ENCODE measurements at regions not wholly inside any gene's neighbourhood (a gene's known extent, or its start where the extent isn't known, plus 50 kb on each side); places are given as distances from the start of the nearest gene placed in this dataset.

DNA sequence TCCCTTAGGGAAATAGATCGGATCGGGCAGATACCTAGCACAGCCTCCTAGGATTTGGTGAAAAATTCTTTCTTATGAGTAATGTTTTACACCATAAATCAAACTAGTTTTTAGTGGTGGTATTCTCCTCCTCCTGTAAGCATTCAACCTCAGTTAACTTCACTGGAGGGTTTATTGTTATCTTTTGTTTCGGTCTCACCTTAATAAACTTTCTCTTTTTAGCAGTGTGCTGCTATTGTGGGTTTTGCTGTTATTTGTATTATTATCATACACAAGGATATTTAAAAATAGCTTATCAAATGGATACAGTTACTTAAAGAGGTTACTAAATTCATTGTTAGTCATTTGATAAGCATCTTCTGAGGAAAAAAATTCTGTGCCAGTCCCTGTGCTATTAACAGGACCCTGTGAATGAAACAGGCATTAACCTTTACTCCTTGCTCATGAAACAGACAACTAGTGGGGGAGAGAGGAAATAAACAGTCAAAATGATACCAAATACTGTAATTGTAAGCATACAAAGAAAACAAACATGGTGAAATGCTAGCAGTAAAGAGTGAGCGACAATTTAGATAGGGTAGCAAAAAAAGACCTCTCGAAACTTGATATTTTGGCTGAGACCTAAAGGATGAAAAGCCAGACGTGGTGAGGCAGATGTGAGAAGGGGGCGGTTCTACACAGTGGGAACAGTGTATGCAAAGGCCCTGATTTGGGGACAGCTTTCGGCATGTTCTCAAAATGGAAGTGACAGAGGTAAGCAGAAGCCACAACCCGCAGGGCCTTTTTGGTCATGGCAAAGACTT is 178.7 kb upstream of the SOX5 start:
- no peaks in the 10 kb centered on the region for H3K9me3 ChIP-seq
- DNase-seq: no peak
- no peak overlapping the region for H3K27ac ChIP-seq
- H3K36me3 ChIP-seq: no peaks in the 10 kb centered on the region
- TF ChIP-seq CTCF (IDR thresholded peaks at IDR 0.05): no peak
- intact Hi-C loops (cut with DNase I; ENCODE audit: low total_unique reads): no loop called here
- no peak overlapping the region for H3K4me3 ChIP-seq
- H3K4me1 ChIP-seq: no peaks in the 10 kb centered on the region
- no peaks in the 10 kb centered on the region for H3K27me3 ChIP-seq

DNA sequence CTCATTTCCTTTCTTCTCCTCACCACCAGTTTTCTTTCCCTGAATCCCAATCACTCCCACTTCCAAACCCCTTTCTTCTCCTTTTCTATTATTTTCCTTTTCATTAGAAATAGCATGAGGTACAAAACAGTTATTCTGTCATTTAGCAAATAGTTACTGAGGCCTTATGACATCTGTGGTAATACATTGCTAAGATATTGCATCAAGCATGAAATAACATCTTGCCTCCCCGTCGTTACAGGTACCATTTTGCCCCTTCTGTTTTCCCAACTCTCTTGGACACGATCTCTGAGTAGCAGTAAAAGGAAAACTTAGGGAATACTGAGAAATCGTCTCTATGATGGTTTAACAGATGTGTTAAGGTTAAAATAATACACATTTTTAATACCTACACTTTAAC is 175.8 kb upstream of the SOX5 start:
- DNase-seq: no peak
- intact Hi-C loops (cut with DNase I; ENCODE audit: low total_unique reads): no loop called here
- no peak for TF ChIP-seq CTCF (IDR thresholded peaks at IDR 0.05)

DNA sequence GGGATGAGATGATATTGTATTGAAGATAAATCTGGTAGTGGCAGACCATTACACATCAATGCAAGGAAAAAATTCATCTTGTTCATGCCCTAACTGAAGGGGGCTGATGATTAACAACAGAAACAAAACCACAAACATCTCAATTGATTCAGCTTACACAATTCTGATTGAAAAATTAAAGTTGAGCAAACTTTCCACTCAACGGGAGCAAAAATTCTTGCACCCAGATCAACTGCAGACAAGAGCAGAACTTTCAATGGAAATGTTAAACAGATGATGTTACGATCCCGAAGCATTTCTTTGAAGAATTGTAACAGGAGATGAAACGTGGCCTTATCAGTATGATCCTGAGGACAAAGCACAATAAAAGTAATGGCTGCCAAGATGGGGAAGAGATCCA is 172.4 kb upstream of the SOX5 start:
- TF ChIP-seq CTCF (IDR thresholded peaks at IDR 0.05): no peak
- Histone ChIP-seq H3K4me1 (peaks cover 0 to 19% (median 6%) of the 10 kb centered on the region in 4 donors), H3K27me3 (no peaks in the 10 kb centered on the region), H3K36me3 (no peaks in the 10 kb centered on the region), H3K4me3 (no peak overlapping the region), H3K27ac (no peak overlapping the region), H3K9me3 (no peaks in the 10 kb centered on the region)
- no peak for DNase-seq
- intact Hi-C loops (cut with DNase I; ENCODE audit: low total_unique reads): no loop called here

More for the DNA sequence above, 175.8 kb upstream of the SOX5 start:
- H3K36me3 ChIP-seq: no peaks in the 10 kb centered on the region
- no peaks in the 10 kb centered on the region for H3K27me3 ChIP-seq
- H3K4me3 ChIP-seq: no peak overlapping the region
- H3K27ac ChIP-seq: no peak overlapping the region
- no peaks in the 10 kb centered on the region for H3K9me3 ChIP-seq
- H3K4me1 ChIP-seq: no peaks in the 10 kb centered on the region

DNA sequence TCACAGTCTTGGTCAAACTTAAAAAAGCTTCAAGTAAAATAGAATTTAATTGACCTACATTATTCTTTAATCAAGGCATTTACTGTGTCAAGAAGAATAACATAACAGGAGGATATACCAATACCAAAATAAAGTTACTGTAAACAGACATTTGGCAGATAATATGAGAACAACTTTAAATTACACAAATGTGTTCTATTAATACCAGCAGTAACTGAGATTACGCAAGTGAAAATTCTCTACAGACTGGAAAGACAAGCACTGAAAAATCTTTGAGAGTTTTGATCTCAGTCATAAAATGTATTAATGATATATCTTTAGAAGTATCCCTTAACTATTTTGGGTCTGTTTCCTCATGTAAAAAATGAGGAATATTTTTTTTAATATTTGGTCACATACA is 169.2 kb upstream of the SOX5 start:
- Histone ChIP-seq H3K27me3 (no peaks in the 10 kb centered on the region), H3K9me3 (no peaks in the 10 kb centered on the region), H3K36me3 (no peaks in the 10 kb centered on the region), H3K4me3 (no peak overlapping the region), H3K27ac (no peak overlapping the region), H3K4me1 (peaks cover 0 to 23% (median 6%) of the 10 kb centered on the region in 4 donors)
- TF ChIP-seq CTCF (IDR thresholded peaks at IDR 0.05): no peak
- DNase-seq: no peak
- intact Hi-C loops (cut with DNase I; ENCODE audit: low total_unique reads): no loop called here

GRCh38 chr12:24116548-24116947 is 167.1 kb upstream of the SOX5 start:
- H3K36me3 ChIP-seq: no peaks in the 10 kb centered on the region
- DNase-seq: no peak
- H3K27me3 ChIP-seq: no peaks in the 10 kb centered on the region
- TF ChIP-seq CTCF (IDR thresholded peaks at IDR 0.05): no peak
- H3K9me3 ChIP-seq: no peaks in the 10 kb centered on the region
- intact Hi-C loops (cut with DNase I; ENCODE audit: low total_unique reads): no loop called here
- peaks cover 0 to 32% (median 6%) of the 10 kb centered on the region in 4 donors for H3K4me1 ChIP-seq
- H3K4me3 ChIP-seq: no peak overlapping the region
- no peak overlapping the region for H3K27ac ChIP-seq
